ENCODE measurements at regions not wholly inside any gene's neighbourhood (a gene's known extent, or its start where the extent isn't known, plus 50 kb on each side); places are given as distances from the start of the nearest gene placed in this dataset.
"Not testable (repeated sequence)": the region's sequence is repeated elsewhere in the genome, so short reads cannot be mapped to it uniquely, and the experiment has no call there.

DNA sequence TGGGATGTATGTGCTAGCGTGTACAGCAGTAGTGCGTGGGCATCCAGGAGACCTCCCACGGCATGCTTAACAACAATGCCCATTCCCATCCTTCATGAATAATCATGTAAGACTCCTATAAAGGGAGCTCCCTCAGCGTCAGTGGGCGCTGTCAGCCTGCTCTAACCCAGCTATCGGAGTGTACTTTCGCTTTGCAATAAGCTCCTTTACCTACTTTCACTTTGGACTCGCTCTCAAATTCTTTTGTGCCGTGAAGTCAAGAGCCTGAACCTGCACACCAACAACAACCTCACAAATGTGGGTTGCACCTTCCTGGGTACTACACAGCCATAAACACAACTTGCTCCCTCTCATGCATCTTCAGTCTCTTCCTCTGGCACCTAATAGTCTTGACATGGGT is 114.8 kb upstream of the PAXBP1 start:
- DNase-seq: no peak

- no peak for DNase-seq
Measured at GRCh38 chr21:32887026-32887425, 115.5 kb upstream of the PAXBP1 start.

DNA sequence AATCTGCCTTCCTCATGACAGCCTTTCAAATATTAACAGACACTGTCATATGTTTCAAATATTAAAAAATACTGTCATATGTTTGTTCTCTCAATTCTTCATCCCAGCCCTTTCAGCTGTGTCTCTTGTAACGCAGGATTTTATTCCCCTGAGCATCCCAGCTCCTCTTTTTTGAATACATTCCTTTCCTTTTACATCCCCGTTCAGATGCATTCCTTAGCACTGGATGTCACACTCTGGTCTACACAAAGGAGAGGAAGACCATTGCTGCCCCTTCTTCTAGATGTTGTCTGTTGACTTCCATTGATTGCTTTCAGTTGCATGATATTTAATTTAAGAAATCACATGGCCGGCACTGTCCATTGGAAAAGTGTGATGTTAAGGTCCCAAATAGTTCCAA is 117.4 kb upstream of the PAXBP1 start:
- no peak for DNase-seq

- DNase-seq: no peak
Measured at GRCh38 chr21:32889596-32889995, 118.0 kb upstream of the PAXBP1 start.

DNA sequence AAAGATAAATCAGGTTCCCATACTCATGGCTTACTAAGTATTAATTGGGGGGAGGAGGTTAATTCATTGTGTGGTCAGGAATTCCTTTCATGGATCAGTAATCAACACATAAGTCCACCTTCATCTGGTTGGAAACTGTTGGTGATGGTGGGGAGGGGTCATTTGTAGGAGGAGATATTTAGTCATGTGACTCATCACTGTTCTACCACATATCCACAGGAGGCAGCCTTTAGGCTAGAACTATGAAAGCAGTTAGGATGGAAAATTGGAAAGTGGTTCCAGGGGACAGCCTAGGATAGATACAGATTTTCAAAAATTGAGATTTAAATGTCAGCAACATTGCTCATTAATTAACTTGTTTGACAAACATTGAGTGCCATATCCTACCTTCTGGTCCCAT is 122.8 kb upstream of the PAXBP1 start:
- DNase-seq: no peak

- DNase-seq: no peak
Measured at GRCh38 chr21:32900814-32901213, 124.9 kb upstream of the OLIG2 start.

GRCh38 chr21:32907521-32907920 is 118.2 kb upstream of the OLIG2 start:
- DNase-seq: no peak

DNA sequence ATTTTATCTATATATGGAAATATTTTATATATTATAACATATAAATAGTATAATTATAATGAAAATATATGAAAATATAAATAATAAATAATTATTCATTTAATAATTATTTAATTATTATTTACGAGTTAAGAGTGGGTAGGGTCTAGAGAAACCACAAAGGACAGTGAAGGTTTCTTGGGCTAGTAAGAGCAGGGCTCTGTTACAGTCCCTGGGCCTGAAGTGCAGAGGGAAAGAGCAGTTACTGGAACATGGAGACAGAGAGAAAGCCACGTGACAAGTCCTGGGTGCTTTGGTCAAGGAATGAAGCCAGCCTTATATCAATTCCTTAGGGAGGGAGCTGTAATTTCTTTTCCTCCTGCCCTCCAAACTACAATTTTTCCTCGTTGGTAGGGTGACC is 117.2 kb upstream of the OLIG2 start:
- no peak for DNase-seq

GRCh38 chr21:32909393-32909792 is 116.3 kb upstream of the OLIG2 start:
- DNase-seq: no peak

GRCh38 chr21:32914424-32915039 is 111.2 kb upstream of the OLIG2 start:
- peak; percentile 36 for DNase-seq

- DNase-seq: no peak
Measured at GRCh38 chr21:32915099-32915498, 110.6 kb upstream of the OLIG2 start.

- DNase-seq: no peak
Measured at GRCh38 chr21:32916088-32916487, 109.6 kb upstream of the OLIG2 start.

DNA sequence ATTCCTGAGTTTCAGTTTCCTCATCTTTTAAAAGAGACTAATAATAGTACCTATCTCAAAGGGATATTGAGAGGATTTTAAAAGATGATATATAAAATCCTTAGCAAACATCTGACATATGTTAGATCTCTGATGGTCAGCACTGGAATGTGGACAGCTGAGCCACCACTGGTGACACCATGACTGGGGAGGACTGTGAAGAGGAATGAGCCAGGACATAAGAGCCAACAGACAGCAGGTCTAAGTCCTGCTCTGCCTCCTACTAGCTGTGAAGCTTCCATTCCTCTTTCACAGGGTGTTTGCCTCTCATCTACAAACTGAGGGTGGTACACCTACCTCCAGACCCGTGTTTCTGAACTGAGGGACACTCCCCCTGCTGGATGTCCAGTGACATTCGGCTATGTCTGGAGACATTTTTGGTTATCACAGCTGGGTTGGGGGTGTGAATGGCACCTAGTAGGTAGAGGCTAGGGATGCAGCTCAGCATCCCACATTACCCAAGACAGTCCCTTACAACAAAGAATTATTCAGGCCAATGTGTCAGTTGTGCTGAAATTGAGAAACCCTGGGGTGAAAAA is 109.1 kb upstream of the OLIG2 start:
- DNase-seq: peak; percentile 43

- no peak for DNase-seq
Measured at GRCh38 chr21:32917362-32918135, 108.2 kb upstream of the OLIG2 start.

DNA sequence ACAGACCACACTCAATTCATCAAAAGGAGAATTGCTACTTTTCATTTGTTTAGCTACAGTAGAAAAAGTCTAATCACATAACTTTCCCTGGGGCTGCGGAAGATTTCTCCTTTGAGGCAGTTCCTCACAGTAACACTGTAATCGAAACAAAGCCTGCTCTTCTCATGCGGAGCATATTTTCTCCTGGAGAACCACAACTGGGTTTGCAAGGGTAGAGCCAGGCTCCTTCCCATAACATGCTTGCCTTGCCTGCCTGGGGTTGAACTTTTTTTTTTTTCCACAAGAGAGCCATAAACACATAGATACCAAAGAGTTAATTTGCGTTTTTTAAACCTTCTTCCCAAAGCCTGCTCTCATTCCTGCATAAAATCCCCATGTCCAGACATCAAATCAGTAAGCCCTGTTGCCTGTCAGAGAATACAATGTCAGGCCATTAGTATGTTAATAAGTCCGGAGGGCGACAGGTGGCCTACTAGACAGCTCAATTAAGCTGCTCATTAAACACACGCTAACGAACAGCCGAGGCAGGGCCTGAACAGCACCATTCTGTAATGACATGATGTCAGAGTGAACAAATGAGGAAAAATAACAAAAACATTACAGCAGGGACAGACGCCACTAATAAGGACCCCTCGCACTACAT is 107.1 kb upstream of the OLIG2 start:
- no peak for DNase-seq

DNA sequence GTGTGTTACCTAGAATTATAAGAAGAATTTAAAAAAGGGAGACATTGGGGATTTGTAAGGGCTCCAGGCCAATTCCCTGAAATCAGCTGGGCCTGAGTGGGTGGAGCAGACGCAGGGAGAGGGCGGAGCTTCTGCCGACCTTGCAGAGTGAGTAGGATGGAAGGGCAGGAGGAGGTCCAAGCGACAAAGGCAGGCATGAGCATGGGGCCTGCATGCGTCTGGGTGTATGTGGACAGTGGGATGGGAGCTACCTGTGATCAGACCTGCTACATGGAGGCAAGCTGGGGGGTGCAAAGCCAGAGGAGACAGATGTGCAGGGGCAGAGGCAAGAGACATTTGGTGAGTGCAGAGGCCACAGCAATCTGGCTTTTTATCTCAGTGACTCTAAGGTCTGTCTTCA is 105.3 kb upstream of the OLIG2 start:
- no peak for DNase-seq

GRCh38 chr21:32921632-32922230 is 104.0 kb upstream of the OLIG2 start:
- peak; percentile 57 for DNase-seq

- DNase-seq: no peak
Measured at GRCh38 chr21:32925098-32925497, 100.6 kb upstream of the OLIG2 start.

- peak; percentile 22 for DNase-seq
Measured at GRCh38 chr21:32929633-32930038, 96.1 kb upstream of the OLIG2 start.

DNA sequence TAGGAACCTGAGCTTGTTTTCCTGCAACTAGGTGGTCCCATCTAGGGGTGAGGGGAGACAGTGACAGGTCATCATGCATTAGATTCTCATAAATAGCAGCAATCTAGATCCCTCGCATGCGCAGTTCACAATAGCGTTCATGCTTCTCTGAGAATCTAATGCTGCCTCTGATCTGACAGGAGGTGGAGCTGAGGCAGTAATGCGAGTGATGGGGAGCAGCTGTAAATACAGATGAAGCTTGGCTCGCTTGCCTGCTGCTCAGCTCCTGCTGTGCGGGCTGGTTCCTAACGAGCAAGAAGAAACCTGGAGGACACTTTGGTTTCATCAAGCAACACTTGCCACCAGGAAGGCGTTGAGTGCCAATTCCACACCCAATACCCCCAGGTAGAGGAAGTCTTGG is 95.1 kb upstream of the OLIG2 start:
- DNase-seq: no peak

GRCh38 chr21:32934068-32934467 is 91.7 kb upstream of the OLIG2 start:
- DNase-seq: not testable (repeated sequence)

- no peak for DNase-seq
Measured at GRCh38 chr21:32934829-32935228, 90.9 kb upstream of the OLIG2 start.
